NCI-H345 treated with DMSO at 0.1 percent for 48 hours (cell line): ENCODE measurements at regions not wholly inside any gene's neighbourhood (a gene's known extent, or its start where the extent isn't known, plus 50 kb on each side); places are given as distances from the start of the nearest gene placed in this dataset.

ENCODE experiments used
- DNase-seq: peaks from one replicate; lab custom pipeline; 2025; ENCODE audit not compliant: unreplicated experiment; lab: John Stamatoyannopoulos, UW

DNA sequence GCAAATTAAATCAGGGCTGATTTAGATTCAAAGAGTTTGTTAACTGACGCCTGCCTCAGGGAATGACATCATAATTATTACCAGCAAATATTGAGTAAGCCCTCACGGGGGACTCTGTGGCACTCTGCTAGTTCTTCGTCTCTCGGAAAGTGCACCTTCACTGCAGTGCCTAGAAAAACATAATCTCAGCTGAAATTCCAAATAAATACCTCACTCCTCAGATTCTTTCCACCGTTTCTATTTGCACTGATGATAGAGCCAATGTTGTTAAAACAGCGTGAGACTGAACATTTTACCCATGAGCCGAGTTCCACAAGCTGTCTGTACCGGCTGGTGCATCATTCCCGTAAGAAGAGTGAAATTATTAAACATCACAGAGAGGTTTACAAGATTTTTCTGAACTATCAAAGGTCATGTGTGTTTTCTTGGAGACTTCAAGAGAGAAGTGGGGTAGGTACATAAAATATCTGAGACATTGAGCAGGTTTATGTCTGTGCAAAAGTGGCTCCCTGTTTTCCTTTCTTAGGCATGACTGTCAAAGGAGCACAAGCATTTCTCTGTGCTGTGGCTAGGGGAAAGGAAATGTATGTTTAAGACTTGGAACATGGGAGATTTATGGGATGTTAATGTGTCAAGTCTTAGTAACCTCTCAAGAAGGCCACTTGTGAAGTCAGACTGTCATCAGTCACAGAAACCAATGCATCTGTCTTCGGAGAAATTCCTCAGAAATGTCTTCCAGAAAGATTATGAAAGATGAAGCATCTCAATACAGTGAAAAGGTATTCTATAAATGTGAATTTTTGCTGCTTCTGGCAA lies 119.6 kb downstream of the CBLL2 start:
- no peak for DNase-seq

DNA sequence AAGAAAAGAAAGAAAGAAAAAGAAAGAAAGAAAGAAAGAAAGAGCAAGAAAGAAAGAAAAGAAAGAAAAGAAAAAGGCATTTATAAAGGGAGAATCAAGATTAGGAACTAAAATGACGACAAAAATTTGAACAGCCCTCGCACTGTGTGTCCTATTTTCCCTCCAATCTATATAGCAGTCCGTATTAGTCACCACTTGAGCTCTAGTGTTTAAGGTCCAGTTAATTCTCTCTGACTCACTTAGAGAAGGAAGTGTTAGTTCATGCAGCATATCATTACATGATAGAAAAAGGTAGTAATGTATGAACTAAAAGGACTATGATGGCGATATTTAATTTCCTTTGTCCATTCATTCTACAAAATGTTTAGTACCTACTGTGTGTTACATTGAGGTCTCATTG lies 122.7 kb downstream of the CBLL2 start:
- DNase-seq: no peak

DNA sequence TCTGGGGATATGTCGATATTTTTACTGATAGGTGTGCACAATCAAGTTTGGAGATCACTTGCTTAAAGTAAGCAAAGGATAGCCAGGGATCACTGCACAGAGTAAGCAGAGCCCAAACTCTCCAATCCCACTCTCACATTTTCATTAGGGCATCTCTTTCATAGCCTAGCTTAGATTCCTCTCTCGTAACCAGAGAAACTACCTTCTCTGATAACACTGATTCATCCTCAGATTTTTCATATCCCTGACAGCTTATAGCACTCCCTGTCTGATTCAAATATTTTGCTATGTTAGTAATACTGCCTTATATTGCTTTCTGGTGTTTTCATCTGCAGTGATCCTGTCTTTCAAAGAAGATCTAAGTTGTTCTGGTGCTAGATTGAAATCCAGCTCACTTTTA lies 123.7 kb downstream of the CBLL2 start:
- DNase-seq: no peak

DNA sequence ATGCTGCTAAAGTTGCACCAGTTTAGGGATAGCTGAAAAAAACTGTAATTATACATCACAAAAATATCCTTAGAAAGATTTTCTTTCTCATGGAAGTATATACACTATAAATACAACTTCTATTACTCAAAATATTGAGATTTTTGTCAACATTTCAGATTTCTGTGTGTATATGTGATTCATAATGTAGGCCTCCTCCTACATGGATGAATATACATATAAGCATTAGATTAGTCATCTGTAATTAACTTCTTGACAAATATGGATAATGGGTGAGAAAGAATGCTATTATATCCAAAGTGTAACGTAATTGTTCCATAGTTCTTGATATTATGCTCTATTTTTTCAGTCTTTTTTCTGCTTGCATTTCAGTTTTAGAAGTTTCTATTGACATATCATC lies 124.9 kb downstream of the CBLL2 start:
- DNase-seq: no peak

DNA sequence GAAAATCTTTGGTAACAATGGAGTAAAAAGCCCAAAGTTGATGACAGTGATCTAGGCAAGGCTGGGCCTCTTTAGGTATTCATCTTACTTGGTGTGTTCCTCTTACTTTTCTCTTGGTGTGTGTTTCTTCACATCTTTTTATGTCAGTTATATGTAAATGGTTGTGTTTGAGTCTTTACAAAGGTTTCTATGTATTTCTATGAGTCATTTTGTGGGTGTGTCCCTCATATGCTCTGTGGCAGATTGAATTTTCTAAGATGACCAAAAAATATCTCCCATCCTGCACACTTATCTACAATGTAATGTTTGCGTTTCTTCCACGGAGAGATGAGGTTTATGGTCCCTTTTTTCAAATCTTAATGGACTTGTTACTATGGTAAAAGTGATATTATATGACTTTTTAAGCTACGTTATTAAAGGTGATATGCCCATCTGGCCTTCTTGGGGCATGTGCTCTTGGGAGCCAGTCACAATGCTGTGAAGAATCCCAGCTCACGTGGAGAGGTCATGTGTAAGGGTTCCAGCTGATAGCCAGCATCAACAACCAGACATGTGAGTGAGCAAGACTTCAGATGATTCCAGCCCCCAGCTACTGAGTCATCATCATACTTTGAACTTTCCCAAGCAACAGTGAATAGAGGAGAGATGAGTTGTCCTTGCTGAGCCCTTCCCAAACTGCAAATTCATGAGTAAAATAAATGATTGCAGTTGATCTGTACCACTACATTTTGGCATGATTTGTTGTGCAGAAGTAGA lies 126.9 kb downstream of the CBLL2 start:
- DNase-seq: no peak

DNA sequence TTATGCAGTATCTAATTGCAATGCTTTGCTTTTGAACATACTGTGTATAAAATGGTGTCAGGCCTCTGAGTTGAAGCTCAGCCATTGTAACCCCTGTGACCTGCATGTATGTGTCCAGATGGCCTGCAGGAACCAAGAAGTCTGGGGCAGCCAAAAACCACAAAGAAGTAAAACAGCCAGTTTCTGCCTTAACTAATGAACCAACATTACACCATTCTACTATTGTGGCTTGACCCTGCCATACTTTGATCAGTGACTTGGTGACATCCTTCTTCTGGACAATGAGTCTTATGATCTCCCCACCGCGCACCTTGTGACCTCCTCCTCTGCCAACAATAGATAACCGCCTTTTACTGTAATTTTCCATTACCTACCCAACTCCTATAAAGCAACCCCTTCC lies 131.6 kb downstream of the CBLL2 start:
- DNase-seq: no peak

DNA sequence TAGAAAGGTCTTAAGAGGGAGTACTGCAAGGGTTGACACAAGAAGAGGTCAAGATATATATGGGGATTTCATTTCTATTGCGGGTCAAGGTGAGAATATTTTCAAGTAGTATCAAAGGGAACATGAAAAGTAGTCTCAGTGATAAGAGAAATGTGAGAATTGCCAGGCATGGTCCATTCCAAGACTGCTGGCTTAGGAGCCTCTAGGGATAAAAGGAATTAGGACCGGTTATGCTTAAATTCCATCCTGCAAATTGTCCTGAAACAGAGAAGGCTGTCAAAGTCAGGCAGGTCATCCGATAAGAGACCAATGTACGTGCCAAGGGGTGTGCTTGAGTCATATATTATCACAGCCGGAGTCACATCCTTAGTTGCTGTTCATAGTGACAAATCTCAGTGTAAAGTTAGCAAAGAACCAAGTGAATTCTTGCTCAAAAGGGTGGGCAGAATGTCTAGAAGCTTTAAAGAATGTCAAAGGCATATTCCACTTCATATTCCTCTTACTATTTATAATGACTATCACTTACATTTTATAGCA lies 133.6 kb downstream of the CBLL2 start:
- no peak for DNase-seq

DNA sequence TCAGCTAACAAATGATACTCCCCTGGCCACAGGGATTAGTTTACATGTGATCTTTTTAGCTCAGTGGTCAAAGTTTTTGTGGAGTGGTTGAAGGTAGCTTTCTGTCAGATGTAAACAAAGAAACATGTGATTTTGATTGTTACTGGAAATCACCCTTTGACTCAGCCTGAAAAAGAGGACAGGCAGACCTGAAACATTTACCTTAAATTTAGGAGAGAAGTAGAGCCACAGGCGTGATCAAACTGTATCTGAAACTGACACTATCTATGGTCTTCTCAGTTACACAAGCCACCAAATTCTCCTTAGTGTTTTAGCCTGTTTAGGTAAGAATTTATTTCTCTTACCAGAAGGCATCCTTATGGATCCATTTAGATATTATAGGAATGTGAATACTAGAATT lies 136.7 kb downstream of the CBLL2 start:
- DNase-seq: no peak

DNA sequence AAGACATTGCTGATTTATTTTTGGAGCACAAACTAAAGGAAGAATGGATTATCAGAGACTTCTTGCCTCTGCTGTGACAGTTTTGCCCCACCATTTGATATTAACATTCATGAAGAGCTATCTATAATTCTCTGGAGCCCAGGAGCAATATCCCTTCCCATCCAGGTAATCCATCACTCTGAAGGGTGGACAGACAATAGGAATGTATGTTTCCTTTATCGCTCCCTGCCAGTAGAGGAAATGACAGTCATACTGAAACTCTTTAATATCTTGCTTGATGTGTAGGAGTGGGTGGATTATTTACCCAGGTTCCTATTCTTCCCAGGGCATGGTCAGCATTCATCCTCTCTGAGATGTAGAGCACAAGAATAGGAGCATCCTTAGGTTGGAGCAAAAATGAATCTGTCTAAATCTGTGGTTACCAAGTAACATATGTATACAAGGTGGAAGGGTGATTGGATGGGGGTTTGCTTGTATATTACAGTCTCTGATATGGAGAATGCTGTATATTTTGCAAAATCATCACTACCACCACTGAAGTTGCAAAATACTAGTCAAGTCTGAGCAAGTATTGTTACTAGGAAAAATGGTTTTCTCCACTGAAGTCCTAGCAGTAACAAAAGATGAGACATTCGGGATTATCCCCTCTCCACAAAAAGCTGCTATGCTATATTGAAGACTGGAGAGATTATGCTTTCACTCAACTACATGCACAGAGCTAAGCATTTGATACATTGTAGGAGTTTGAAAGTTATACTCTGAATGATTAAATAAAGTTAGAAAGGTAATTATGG lies 151.6 kb downstream of the CBLL2 start:
- DNase-seq: no peak

DNA sequence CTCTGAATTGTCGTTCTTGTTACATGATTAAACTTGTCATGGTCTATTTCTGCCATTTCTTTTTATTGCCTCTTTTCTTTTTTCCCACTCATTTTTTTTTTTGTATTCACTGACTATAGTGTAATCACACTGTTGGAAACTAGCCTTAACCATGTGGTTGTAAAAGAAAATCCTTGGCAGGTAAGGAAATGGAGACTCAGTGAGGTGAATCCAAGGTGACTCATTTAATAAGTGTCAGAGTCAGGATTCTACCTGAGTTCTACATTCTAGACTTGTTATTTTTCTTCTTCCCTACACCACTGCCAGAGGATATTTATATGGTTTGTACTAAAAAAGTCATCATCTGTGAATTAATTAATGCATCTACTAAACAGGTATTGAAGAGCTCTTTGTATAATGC lies 152.2 kb downstream of the CBLL2 start:
- DNase-seq: no peak

DNA sequence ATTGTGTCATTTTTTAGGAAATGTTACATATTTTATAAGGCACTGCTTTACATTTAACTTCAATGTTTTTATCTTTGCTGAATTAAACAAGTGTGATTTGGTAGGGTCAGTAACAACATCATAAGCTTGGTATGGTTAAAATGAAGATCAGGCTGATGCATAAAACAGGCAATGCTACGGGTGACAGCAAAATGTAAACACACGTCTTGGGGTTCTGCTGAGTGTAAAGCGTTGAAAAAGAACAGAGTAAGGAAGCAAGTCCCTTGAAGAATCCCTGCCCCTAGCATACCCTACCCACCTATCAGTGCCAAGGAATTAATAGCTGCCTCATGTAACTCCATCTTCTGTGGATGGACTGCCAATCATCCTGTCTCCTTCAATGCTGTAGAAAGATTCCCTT lies 157.0 kb downstream of the CBLL2 start:
- DNase-seq: no peak

DNA sequence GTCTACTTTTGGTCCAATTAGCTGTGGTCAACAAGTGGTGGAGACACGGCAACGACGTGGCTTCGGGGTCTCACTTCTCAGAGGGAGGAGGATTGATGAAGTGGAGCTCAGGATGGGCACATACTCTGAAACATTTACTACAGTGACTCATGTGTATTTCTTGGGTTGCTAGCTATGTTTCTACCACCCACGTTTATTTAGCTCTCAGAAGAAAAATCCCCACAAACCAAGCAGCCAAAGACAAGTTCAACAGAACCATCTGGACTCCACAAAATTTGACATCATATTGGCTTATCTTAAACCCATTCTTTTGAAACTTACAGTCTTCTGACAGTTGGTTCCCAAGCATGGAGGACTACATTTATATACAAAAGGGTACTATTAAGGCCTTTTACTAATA lies 158.0 kb downstream of the CBLL2 start:
- DNase-seq: no peak

DNA sequence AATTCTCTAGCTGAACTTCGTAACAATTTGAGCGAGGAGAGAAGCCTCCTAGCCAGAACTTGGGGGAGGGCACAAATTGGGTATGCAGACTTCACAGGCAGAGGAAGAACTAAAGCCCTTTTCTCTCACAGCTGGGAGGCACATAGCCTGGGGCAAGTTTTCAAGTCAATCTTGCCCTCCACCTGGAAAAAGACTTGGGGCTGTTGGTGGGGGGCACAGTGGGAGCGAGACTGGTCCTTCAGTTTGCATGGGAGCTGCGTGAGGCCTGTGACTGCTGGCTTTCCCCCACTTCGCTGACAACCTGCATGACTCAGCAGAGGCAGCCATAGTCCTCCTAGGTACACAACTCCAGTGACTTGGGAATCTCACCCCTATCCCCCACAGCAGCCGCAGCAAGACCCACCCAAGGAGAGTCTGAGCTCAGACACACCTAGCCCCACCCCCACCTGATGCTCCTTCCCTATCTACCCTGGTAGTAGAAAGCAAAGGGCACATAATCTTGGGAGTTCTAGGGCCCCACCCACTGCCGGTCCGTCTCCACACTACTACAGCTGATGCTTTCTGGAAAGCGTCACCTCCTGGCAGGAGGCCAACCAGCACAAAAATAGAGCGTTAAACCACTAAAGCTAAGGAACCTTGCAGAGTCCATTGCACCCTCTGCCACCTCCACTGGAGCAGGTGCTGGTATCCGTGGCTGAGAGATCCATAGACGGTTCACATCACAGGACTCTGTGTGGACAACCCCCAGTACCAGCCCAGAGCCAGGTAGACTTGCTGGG lies 160.8 kb downstream of the CBLL2 start:
- no peak for DNase-seq

DNA sequence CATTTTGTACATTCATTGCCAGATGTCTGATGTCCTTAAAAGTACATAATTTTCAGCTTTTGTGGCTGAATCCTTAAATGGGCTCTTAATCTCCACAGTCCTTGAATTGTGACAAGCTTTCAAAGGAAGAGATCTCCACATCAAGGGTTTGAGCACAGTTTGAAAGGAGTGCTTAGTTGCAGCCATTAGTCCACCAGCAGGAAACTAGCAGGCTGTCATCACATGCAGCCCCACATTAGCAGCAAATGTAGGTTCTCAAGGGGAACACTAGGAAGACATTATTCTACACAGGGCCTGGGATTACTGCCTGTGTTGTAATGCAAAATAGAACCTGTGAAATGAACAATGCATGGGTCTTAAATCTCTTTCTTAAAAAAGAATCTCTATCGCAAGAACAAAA lies 173.2 kb downstream of the CBLL2 start:
- DNase-seq: no peak

DNA sequence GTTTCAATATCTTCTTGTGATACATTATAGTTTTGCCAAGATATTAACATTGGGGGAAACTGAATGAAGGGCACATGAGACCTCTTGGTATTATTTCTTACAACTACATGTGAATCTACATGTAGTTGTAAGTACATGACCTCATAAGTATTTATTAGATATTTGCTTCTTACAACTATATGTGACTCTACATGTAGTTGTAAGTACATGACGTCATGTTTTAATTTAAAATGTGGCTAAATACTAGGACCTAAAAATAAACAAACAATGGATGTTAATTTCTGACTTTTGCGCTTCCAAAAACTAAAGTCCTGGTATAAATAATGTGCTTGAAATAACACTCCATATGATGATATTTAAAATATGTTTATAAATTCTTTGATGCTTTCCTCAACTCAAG lies 190.2 kb downstream of the CBLL2 start:
- no peak for DNase-seq

DNA sequence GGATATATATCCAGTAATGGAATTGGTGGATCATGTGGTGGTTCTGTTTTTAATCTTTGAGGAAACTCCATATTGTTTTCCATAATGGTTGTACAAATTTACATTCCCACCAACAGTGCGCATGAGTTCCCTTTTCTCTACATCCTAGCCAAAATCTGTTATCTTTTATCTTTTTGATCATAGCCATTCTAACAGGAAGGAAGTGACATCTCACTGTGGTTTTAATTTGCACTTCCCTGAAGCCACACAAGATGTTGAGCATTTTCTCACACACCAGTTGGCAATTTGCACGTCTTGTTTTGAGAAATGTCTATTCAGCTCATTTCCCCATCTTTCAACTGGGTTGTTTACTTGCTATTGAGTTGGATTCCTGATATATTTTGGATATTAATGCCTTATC lies 194.9 kb downstream of the CBLL2 start:
- no peak for DNase-seq

DNA sequence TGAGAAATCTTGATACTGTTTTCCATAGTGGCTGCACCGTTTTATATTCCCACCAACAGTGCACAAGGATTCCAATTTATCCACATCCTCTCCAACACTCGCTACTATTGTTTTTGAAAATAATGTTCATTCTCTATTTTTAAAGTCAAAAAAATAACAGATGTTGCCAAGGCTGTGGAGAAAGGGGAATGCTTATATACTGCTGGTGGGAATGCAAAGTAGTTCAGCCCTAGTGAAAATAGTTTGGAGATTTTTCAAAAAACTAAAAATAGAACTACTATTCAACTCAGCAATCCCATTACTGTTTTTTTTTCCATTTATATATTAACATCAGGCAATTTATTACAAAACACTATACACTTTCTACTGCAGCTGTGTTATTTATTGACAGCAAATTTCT lies 208.7 kb downstream of the CBLL2 start:
- no peak for DNase-seq

DNA sequence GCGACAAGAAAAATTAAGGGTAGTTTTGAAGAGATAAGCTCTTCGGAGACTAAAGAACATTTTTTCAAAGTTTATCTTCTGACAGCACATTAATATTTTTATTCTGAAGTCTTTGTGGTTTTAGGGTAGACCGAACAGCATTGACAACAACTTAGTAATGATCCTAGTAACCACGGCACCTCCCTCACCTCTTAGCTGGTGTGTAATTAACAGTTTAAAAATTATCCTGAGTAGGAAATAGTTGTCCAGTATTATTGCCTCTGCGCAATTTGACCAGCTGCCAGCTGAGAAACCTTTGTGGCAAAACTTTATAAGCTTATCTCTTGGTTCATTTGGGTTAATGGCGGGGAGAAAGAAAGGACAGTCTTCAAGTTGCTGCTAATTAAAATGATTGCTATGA lies 213.6 kb downstream of the CBLL2 start:
- DNase-seq: no peak

DNA sequence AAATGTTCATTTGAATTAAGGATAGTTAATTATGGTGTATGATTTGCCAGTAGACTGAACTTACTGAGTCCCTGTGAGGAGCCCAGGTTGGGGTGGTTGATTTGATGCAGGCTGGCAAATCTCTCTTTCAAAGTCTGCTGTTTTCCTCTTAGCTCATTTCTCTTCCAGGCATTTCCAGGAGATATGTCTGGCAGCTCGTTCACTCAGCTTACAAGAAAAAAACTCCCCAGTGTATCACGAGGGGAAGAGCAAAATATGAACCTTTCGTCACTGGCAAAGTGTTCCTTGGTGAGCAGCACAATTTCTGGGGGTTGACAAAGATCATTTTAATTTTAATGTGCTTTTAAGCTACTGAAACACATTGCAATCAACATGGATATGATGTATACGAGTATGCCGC lies 244.2 kb downstream of the CBLL2 start:
- no peak for DNase-seq

DNA sequence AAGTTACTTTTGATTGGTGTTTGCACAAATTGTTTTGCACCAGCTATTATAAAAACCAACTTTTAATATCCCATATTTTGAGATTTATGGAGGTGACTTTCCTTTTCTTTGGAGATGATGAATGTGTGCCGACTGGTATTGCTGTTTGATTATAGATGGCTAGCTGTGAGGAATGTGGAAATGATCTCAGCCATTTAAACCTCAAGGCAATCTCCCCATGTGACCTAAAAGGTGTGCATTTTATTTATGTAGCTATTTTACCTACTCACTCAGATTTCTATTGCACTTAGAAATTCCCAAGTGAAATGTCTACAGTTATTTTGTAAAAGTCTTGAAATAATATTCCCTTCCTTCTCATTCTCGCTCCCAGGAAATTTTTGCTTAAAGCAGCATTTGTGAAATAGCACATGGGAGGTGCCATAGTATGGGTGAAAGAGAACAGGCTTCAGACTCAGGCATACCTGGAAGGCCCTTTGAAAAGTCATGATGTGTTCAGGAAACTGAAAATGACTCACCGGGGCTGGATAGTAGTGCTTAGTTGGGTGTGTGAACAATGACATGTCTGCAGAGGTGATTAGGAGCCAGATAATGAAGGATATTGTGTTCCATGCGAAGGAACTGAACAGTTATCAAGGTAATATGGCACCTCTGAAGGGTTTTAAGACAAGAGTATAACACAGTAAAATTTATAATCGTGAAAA lies 247.6 kb downstream of the CBLL2 start:
- no peak for DNase-seq
